ENCODE measurements at regions not wholly inside any gene's neighbourhood (a gene's known extent, or its start where the extent isn't known, plus 50 kb on each side); places are given as distances from the start of the nearest gene placed in this dataset.
A peak's percentile ranks its signal among the peaks of the same experiment; 100 is the strongest.

- H3K4me3 ChIP-seq (replicated peaks in 1 of 3; ENCODE audit: insufficient read depth in 1 of 3, low read depth in 2 of 3, low read length in 3 of 3), result no peak overlapping the region
- no peak for FAIRE-seq
- H3K9me3 ChIP-seq (ENCODE audit: low read length), result no peaks in the 10 kb centered on the region; the same call in 1 of the 2 replicates
- no peak for ATAC-seq
- BruUV-seq (replicated peaks), result no TSS peak
- no peak overlapping the region for H3K9ac ChIP-seq (ENCODE audit: insufficient read depth, low read depth, low read length)
- H2AFZ ChIP-seq (ENCODE audit: low read length), result no peak overlapping the region
- in situ Hi-C loops (cut with HindIII; ENCODE audit: extremely low pct_ligation_motif_present, low pct_unique_long_range_greater_than_20kb), result no loop called here
- CTCF ChIA-PET (ENCODE audit: low intra/inter-chr PET ratio, low total read pairs), result no interaction called here
- 0% methylated on average over 3 of the region's 4 CpGs for WGBS (ENCODE audit: low lambda C conversion rate)
- no peak for DNase-seq (ENCODE audit: low spot score)
- H3K27ac ChIP-seq (ENCODE audit: extremely low read length, insufficient read depth, low read length), result no peak overlapping the region
- intact Hi-C loops (cut with micrococcal nuclease; ENCODE audit: unreplicated experiment), result no loop called here
- TF ChIP-seq MAFK (conservative IDR thresholded peaks at IDR 0.05 in 1 of 2, IDR thresholded peaks at IDR 0.05 in 1 of 2; ENCODE audit: low read length in 2 of 2) (0 out of 4 replicates have a peak, but pooled peaks of 1 of the 2 experiments have one; percentile 11), ZNF703 (CRISPR knock-in tag; IDR thresholded peaks at IDR 0.05; ENCODE audit: borderline replicate concordance) (no peak)
- POLR2A ChIA-PET, result no interaction called here
- no peaks in the 10 kb centered on the region for H3K79me2 ChIP-seq (ENCODE audit: insufficient read depth, low read length)
- no peaks in the 10 kb centered on the region for H3K36me3 ChIP-seq (replicated peaks in 1 of 2; ENCODE audit: control insufficient read depth in 1 of 2, insufficient read depth in 2 of 2, low read length in 2 of 2)
- H3K27me3 ChIP-seq (ENCODE audit: control insufficient read depth in 1 of 2, insufficient read depth in 2 of 2, low read length in 2 of 2), result no peaks in the 10 kb centered on the region
- no peak overlapping the region for H3K4me2 ChIP-seq (ENCODE audit: low read depth, low read length)
- H3K4me1 ChIP-seq (ENCODE audit: insufficient read depth, low read length), result peaks cover 10% of the 10 kb centered on the region; the same call in 1 of the 2 replicates
- no peaks in the 10 kb centered on the region for H4K20me1 ChIP-seq (ENCODE audit: insufficient read depth, low read length)
Observed at GRCh38 chr14:62247266-62247665, 485.0 kb downstream of the SNAPC1 start.

DNA sequence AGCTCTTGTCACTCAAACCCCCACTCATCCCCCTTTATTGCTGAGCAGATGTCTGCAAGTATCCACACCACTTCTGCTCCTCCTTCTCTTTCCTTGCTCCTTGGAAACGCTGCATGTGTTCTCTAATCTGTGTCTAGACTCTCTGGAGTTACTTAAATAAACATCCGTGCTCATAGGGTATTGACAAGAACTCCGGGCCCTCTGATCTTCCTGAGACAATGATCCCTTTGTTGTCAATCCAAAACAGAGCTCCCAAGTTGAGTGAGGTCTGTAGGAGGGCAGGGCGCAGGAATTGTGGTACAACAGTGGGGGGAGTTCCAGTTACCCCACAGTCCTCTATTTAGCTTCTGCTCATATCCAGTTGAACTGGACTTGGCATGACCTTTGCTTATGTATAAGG, 489.0 kb downstream of the SNAPC1 start:
- BruUV-seq (replicated peaks), result no TSS peak
- Histone ChIP-seq H3K9ac (ENCODE audit: insufficient read depth, low read depth, low read length) (no peak overlapping the region), H3K4me2 (ENCODE audit: low read depth, low read length) (no peak overlapping the region), H3K9me3 (ENCODE audit: low read length) (no peaks in the 10 kb centered on the region), H3K79me2 (ENCODE audit: insufficient read depth, low read length) (no peaks in the 10 kb centered on the region), H3K27me3 (ENCODE audit: control insufficient read depth in 1 of 2, insufficient read depth in 2 of 2, low read length in 2 of 2) (no peaks in the 10 kb centered on the region), H4K20me1 (ENCODE audit: insufficient read depth, low read length) (no peaks in the 10 kb centered on the region), H3K4me3 (replicated peaks in 1 of 3; ENCODE audit: insufficient read depth in 1 of 3, low read depth in 2 of 3, low read length in 3 of 3) (no peak overlapping the region), H3K27ac (ENCODE audit: extremely low read length, insufficient read depth, low read length) (no peak overlapping the region), H3K36me3 (replicated peaks in 1 of 2; ENCODE audit: control insufficient read depth in 1 of 2, insufficient read depth in 2 of 2, low read length in 2 of 2) (no peaks in the 10 kb centered on the region), H2AFZ (ENCODE audit: low read length) (no peak overlapping the region), H3K4me1 (ENCODE audit: insufficient read depth, low read length) (peaks cover 10% of the 10 kb centered on the region; the same call in 1 of the 2 replicates)
- 0% methylated on average over 4 of the region's 4 CpGs for WGBS (ENCODE audit: low lambda C conversion rate)
- intact Hi-C loops (cut with micrococcal nuclease; ENCODE audit: unreplicated experiment), result no loop called here
- ChIA-PET CTCF (ENCODE audit: low intra/inter-chr PET ratio, low total read pairs) (no interaction called here), POLR2A (no interaction called here)
- DNase-seq (ENCODE audit: low spot score) (peak; percentile 43), ATAC-seq (peak; percentile 63), FAIRE-seq (no peak)
- TF ChIP-seq FOXA3 (CRISPR knock-in tag; IDR thresholded peaks at IDR 0.05) (0 out of 2 replicates have a peak, but pooled peaks have one; percentile 32), SOX6 (IDR thresholded peaks at IDR 0.05) (no peak), SOX6 (CRISPR knock-in tag; IDR thresholded peaks at IDR 0.05) (peak; percentile 26; the same call in 1 of the 2 replicates), TCF7 (IDR thresholded peaks at IDR 0.05; ENCODE audit: low read depth) (peak; percentile 56; the same call in 1 of the 2 replicates), SAFB2 (CRISPR knock-in tag; IDR thresholded peaks at IDR 0.05; ENCODE audit: borderline replicate concordance, low read depth) (no peak), SOX5 (CRISPR knock-in tag; IDR thresholded peaks at IDR 0.05; ENCODE audit: borderline replicate concordance) (peak; percentile 51; the same call in 1 of the 2 replicates), ETV5 (CRISPR knock-in tag; IDR thresholded peaks at IDR 0.05; ENCODE audit: borderline replicate concordance) (no peak), SOX13 (IDR thresholded peaks at IDR 0.05) (no peak), SOX13 (CRISPR knock-in tag; conservative IDR thresholded peaks at IDR 0.05 in 1 of 2, IDR thresholded peaks at IDR 0.05 in 1 of 2) (peak in 1 of 2 experiments; percentile 59; a peak in 2 of 4 replicates)
- TF ChIP-seq, protein P1, sequence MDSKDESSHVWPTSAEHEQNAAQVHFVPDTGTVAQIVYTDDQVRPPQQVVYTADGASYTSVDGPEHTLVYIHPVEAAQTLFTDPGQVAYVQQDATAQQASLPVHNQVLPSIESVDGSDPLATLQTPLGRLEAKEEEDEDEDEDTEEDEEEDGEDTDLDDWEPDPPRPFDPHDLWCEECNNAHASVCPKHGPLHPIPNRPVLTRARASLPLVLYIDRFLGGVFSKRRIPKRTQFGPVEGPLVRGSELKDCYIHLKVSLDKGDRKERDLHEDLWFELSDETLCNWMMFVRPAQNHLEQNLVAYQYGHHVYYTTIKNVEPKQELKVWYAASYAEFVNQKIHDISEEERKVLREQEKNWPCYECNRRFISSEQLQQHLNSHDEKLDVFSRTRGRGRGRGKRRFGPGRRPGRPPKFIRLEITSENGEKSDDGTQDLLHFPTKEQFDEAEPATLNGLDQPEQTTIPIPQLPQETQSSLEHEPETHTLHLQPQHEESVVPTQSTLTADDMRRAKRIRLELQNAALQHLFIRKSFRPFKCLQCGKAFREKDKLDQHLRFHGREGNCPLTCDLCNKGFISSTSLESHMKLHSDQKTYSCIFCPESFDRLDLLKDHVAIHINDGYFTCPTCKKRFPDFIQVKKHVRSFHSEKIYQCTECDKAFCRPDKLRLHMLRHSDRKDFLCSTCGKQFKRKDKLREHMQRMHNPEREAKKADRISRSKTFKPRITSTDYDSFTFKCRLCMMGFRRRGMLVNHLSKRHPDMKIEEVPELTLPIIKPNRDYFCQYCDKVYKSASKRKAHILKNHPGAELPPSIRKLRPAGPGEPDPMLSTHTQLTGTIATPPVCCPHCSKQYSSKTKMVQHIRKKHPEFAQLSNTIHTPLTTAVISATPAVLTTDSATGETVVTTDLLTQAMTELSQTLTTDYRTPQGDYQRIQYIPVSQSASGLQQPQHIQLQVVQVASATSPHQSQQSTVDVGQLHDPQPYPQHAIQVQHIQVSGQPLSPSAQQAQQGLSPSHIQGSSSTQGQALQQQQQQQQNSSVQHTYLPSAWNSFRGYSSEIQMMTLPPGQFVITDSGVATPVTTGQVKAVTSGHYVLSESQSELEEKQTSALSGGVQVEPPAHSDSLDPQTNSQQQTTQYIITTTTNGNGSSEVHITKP (CRISPR knock-in tag; IDR thresholded peaks at IDR 0.05; ENCODE audit: low read depth), result 0 out of 2 replicates have a peak, but pooled peaks have one; percentile 28
- in situ Hi-C loops (cut with HindIII; ENCODE audit: extremely low pct_ligation_motif_present, low pct_unique_long_range_greater_than_20kb), result no loop called here

Data from HepG2 (cell line).